Endothelial cell of umbilical vein (primary cell): ENCODE measurements at regions not wholly inside any gene's neighbourhood (a gene's known extent, or its start where the extent isn't known, plus 50 kb on each side); places are given as distances from the start of the nearest gene placed in this dataset.

Experiments used
- BruUV-seq: library from RNA; stranded (reverse); fragments of 400-500 nt; replicated peaks from 2 replicates; lab custom pipeline; 2021; lab: Mats Ljungman, UMichigan
- CTCF ChIA-PET: fragments of 300-600, 350-600 bp; sonication (Branson Sonifier 250); formaldehyde crosslinking; loops from one replicate; lab custom pipeline; 2021; ENCODE audit warnings: antibody characterized with exemption, inconsistent platforms; lab: Charles Lee
- POLR2A ChIA-PET: fragments of 300-600, 350-600 bp; sonication (Branson Sonifier 250); formaldehyde crosslinking; loops from one replicate; lab custom pipeline; 2021; ENCODE audit warnings: antibody characterized with exemption, inconsistent platforms; lab: Charles Lee
- DNase-seq: peaks from one replicate; pipeline ENCODE4 v3.0.0-alpha.2; 2011; ENCODE audit warnings: low read depth, low spot score
- FAIRE-seq: peaks from 2 replicates; lab custom pipeline; 2011; peaks lifted over from hg19 to GRCh38; lab: Jason Lieb, UNC
- H2AFZ ChIP-seq: 2 replicates; pipeline ENCODE4 v1.6.0; 2012; ENCODE audit warnings: low read depth, low read length, control low read depth, inconsistent platforms
- H3K27ac ChIP-seq: 2 replicates; pipeline ENCODE4 v1.5.1; 2011; ENCODE audit warnings: low read depth, mild to moderate bottlenecking, control low read depth, low read length, moderate library complexity; ENCODE audit not compliant: insufficient read depth
- H3K27me3 ChIP-seq, 2 experiments: 2 replicates each; pipeline versions ENCODE4 v1.6.0 to v1.6.1; 2011; ENCODE audit warnings: low read length in 2 of 2, mixed read lengths in 1 of 2; ENCODE audit not compliant: control insufficient read depth in 2 of 2, insufficient read depth in 2 of 2
- H3K36me3 ChIP-seq, 2 experiments: 2 replicates in 1 of 2; 3 replicates in 1 of 2; pipeline ENCODE4 v1.5.1; 2011; ENCODE audit warnings: low read length in 2 of 2, mild to moderate bottlenecking in 1 of 2, moderate library complexity in 1 of 2; ENCODE audit not compliant: control insufficient read depth in 2 of 2, insufficient read depth in 2 of 2; ENCODE audit errors: extremely low read depth in 1 of 2
- H3K4me1 ChIP-seq: 3 replicates; pipeline ENCODE4 v1.5.1; 2011; ENCODE audit warnings: mild to moderate bottlenecking, low read length; ENCODE audit not compliant: control insufficient read depth, insufficient read depth; ENCODE audit errors: extremely low read depth
- H3K4me2 ChIP-seq: 2 replicates; pipeline ENCODE4 v1.6.1; 2011; ENCODE audit warnings: low read length, control low read depth, mixed read lengths; ENCODE audit not compliant: insufficient read depth
- H3K4me3 ChIP-seq, 3 experiments: fragments of 200-600 bp in 1 of 3; sonication (generic), shearing (Covaris generic) in 1 of 3; replicated peaks in 1 of 3; 2 replicates each; pipeline ENCODE4 v1.5.1; 2011 to 2016; ENCODE audit warnings: control low read depth in 3 of 3, low read length in 3 of 3, mild to moderate bottlenecking in 2 of 3, inconsistent platforms in 1 of 3, low read depth in 1 of 3, moderate library complexity in 1 of 3; ENCODE audit not compliant: insufficient read depth in 1 of 3
- H3K79me2 ChIP-seq: 2 replicates; pipeline ENCODE4 v1.6.0; 2012; ENCODE audit warnings: low read length, inconsistent platforms; ENCODE audit not compliant: control insufficient read depth, insufficient read depth
- H3K9ac ChIP-seq: replicated peaks from 2 replicates; pipeline ENCODE3; 2011; ENCODE audit warnings: low read length, control low read depth; ENCODE audit not compliant: insufficient read depth; ENCODE audit errors: extremely low read depth
- H3K9me1 ChIP-seq: replicated peaks from 3 replicates; pipeline ENCODE4 v1.6.0; 2011; ENCODE audit warnings: mild to moderate bottlenecking, low read length; ENCODE audit not compliant: control insufficient read depth, insufficient read depth; ENCODE audit errors: extremely low read depth
- H3K9me3 ChIP-seq: replicated peaks from 2 replicates; pipeline ENCODE4 v1.5.1; 2012; ENCODE audit warnings: low read length, inconsistent platforms; ENCODE audit not compliant: control insufficient read depth, insufficient read depth
- H4K20me1 ChIP-seq: replicated peaks from 2 replicates; pipeline ENCODE3; 2011; ENCODE audit warnings: mild to moderate bottlenecking, low read length; ENCODE audit not compliant: control insufficient read depth, insufficient read depth; ENCODE audit errors: extremely low read depth
- CTCF ChIP-seq, 2 donors: IDR thresholded peaks; 1 replicate in 1 of 2; 2 replicates in 1 of 2; pipeline ENCODE4 v1.5.1; 2011; ENCODE audit warnings: low read length in 2 of 2, mild to moderate bottlenecking in 2 of 2, moderate library complexity in 2 of 2, control low read depth in 1 of 2, inconsistent platforms in 1 of 2, low read depth in 1 of 2; ENCODE audit not compliant: insufficient read depth in 1 of 2; ENCODE audit errors: extremely low read depth in 1 of 2
- EZH2 ChIP-seq: IDR thresholded peaks from 2 replicates; pipeline ENCODE4 v1.6.1; 2012; ENCODE audit warnings: borderline replicate concordance, low read depth, mild to moderate bottlenecking, moderate library complexity, low read length, inconsistent platforms; ENCODE audit not compliant: severe bottlenecking
- FOS ChIP-seq: IDR thresholded peaks from 2 replicates; pipeline ENCODE4 v1.6.1; 2011; ENCODE audit warnings: mild to moderate bottlenecking, low read length, moderate library complexity, borderline replicate concordance; ENCODE audit not compliant: insufficient read depth
- GATA2 ChIP-seq: IDR thresholded peaks from 2 replicates; pipeline ENCODE4 v1.7.0; 2011; ENCODE audit warnings: low read depth, mild to moderate bottlenecking, moderate library complexity, mixed read lengths, low read length; ENCODE audit not compliant: insufficient read length, insufficient read depth
- JUN ChIP-seq: IDR thresholded peaks from 2 replicates; pipeline ENCODE4 v1.6.1; 2011; ENCODE audit warnings: borderline replicate concordance, low read depth; ENCODE audit not compliant: insufficient read length, insufficient read depth
- MAX ChIP-seq: IDR thresholded peaks from 2 replicates; pipeline ENCODE4 v1.6.1; 2011; ENCODE audit not compliant: insufficient read depth, insufficient read length
- MYC ChIP-seq: IDR thresholded peaks from one replicate; pipeline ENCODE4 v1.6.1; 2011; ENCODE audit warnings: mild to moderate bottlenecking, low read depth, low read length
- POLR2A ChIP-seq: IDR thresholded peaks from 2 replicates; pipeline ENCODE4 v1.6.1; 2012; ENCODE audit warnings: low read depth, mild to moderate bottlenecking, control low read depth, low read length
- POLR2AphosphoS5 ChIP-seq: IDR thresholded peaks from 2 replicates; pipeline ENCODE4 v1.6.1; 2012; ENCODE audit warnings: low read depth, mild to moderate bottlenecking, control low read depth, low read length, moderate library complexity; ENCODE audit not compliant: insufficient read depth
- dilution Hi-C: fragments of 300-500 bp; cut with MboI; formaldehyde crosslinking; loops from one replicate; pipeline ENCODE4 v1.15.0; 2019; ENCODE audit warnings: low sequenced_read_pairs; ENCODE audit not compliant: extremely low pct_ligation_motif_present
- intact Hi-C: fragments of 100-400 bp; cut with micrococcal nuclease; formaldehyde crosslinking; loops from one replicate; pipeline ENCODE4 v1.10.0; 2022

DNA sequence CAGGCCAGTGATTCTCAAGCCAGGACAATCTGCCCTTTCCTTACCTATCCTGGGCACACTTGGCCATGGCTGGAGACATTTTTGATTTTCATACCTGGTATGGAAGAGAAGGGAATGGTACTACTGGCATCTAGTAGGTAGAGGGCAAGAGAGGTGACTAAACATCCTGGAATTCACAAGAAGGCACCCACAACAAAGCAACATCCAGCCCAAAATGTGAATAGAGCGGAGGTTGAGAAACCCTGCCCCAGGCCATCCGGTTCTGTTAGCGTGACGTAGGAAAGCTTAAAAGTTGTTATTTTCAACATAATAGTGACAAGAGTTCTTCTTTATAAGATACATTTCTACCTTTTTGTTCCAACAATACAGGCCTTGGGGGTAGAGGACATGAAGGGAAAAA lies 114.9 kb upstream of the ALX4 start:
- H3K4me2 ChIP-seq = no peak overlapping the region
- no peaks in the 10 kb centered on the region for H3K4me1 ChIP-seq
- TF ChIP-seq EZH2 = no peak
- TF ChIP-seq FOS = no peak
- TF ChIP-seq MYC = no peak
- no peak for TF ChIP-seq MAX
- FAIRE-seq = no peak
- intact Hi-C loops (no loop called here), dilution Hi-C loops (no loop called here)
- H3K9ac ChIP-seq = no peak overlapping the region
- peaks cover 2 to 5% of the 10 kb centered on the region in 2 experiments for H3K27me3 ChIP-seq
- H3K9me1 ChIP-seq = no peaks in the 10 kb centered on the region
- CTCF ChIA-PET = no interaction called here
- BruUV-seq = no TSS peak
- H4K20me1 ChIP-seq = no peaks in the 10 kb centered on the region
- POLR2A ChIA-PET = no interaction called here
- no peak for DNase-seq
- no peaks in the 10 kb centered on the region for H3K36me3 ChIP-seq
- H3K4me3 ChIP-seq = no peak overlapping the region
- no peak overlapping the region for H2AFZ ChIP-seq
- no peaks in the 10 kb centered on the region for H3K79me2 ChIP-seq
- H3K27ac ChIP-seq = no peak overlapping the region
- no peaks in the 10 kb centered on the region for H3K9me3 ChIP-seq

DNA sequence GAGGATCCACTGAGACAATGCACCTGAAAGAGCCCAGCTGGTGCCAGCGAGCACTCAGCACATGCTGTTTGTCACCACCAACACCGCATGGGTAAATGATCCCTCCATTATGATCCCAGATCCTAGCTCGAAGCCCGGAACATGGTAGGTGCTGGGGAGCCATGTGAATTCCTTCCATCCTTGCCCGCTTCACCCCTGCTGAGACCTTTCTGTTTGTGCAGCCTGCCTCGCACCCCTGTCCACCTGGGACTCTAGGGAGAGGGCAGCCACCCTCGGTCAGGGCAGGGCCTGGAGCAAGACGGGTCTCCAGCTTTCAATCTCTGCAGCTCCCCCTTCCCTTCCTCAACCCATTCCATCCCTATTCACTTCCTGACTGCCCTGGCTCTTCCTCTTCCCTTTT lies 116.2 kb upstream of the ALX4 start:
- dilution Hi-C loops = no loop called here
- Histone ChIP-seq H3K4me1 (no peaks in the 10 kb centered on the region), H3K9me1 (no peaks in the 10 kb centered on the region), H2AFZ (no peak overlapping the region), H3K9ac (no peak overlapping the region), H3K27me3 (peaks cover 2 to 5% of the 10 kb centered on the region in 2 experiments), H3K36me3 (no peaks in the 10 kb centered on the region), H3K4me2 (no peak overlapping the region), H3K79me2 (no peaks in the 10 kb centered on the region), H3K27ac (no peak overlapping the region), H3K4me3 (no peak overlapping the region), H4K20me1 (no peaks in the 10 kb centered on the region), H3K9me3 (no peaks in the 10 kb centered on the region)
- DNase-seq = no peak
- no peak for TF ChIP-seq CTCF (IDR thresholded peaks at IDR 0.05; ENCODE audit: extremely low read depth in 1 of 2, insufficient read depth in 1 of 2, low read depth in 1 of 2, low read length in 2 of 2)
- TF ChIP-seq JUN = no peak
- no peak for TF ChIP-seq POLR2A
- no peak for TF ChIP-seq POLR2AphosphoS5
- no peak for TF ChIP-seq FOS
- no peak for TF ChIP-seq MYC
- no peak for TF ChIP-seq EZH2
- TF ChIP-seq MAX = no peak
- no peak for TF ChIP-seq GATA2
- BruUV-seq = no TSS peak
- ChIA-PET POLR2A (no interaction called here), CTCF (interaction anchor here (0.6 kb wide), 1 partner anchor 66 kb away, joined by 3 read pairs; no protein-coding TSS in a partner anchor)
- FAIRE-seq = no peak
- intact Hi-C loops = no loop called here
